GM12892 (cell line): ENCODE measurements at regions not wholly inside any gene's neighbourhood (a gene's known extent, or its start where the extent isn't known, plus 50 kb on each side); places are given as distances from the start of the nearest gene placed in this dataset.

Experiments
- POLR2A ChIP-seq: IDR thresholded peaks from 2 replicates; pipeline ENCODE4 v1.6.1; 2011; ENCODE audit warnings: low read depth, low read length, control low read depth
- POLR2AphosphoS5 ChIP-seq: IDR thresholded peaks from 2 replicates; pipeline ENCODE4 v1.6.1; 2011; ENCODE audit warnings: low read depth, low read length, control low read depth

GRCh38 chr10:78516756-78517155 is 483.1 kb downstream of the RPS24 start:
- TF ChIP-seq POLR2A (no peak), POLR2AphosphoS5 (no peak)
